Panc1 (cell line): ENCODE measurements at regions not wholly inside any gene's neighbourhood (a gene's known extent, or its start where the extent isn't known, plus 50 kb on each side); places are given as distances from the start of the nearest gene placed in this dataset.

Experiments
- ATAC-seq: fragments of 200-7000 bp; cut with Tn5 transposase; 2 replicates; pipeline ENCODE4 v1.9.1; 2020; ENCODE audit warnings: mild to moderate bottlenecking, moderate library complexity
- BruUV-seq: library from RNA; stranded (reverse); fragments of 400-500 nt; replicated peaks from 2 replicates; lab custom pipeline; 2021; lab: Mats Ljungman, UMichigan
- CTCF ChIA-PET: fragments of 300-600 bp; sonication (Branson Sonifier 250); formaldehyde crosslinking; loops from one replicate; lab custom pipeline; 2022; ENCODE audit warnings: antibody characterized with exemption; lab: Charles Lee
- POLR2A ChIA-PET: fragments of 300-600 bp; sonication (Branson Sonifier 250); formaldehyde crosslinking; loops from one replicate; lab custom pipeline; 2022; ENCODE audit warnings: antibody characterized with exemption; lab: Charles Lee
- DNase-seq: peaks from one replicate; pipeline ENCODE4 v3.0.0-alpha.2; 2010; ENCODE audit warnings: low read depth, low spot score
- H3K27ac ChIP-seq: 2 replicates; pipeline ENCODE4 v1.5.1; 2011; ENCODE audit warnings: mild to moderate bottlenecking, low read length, inconsistent platforms
- H3K27me3 ChIP-seq: fragments of 200-500 bp; sonication (Bioruptor generic); 2 replicates; pipeline ENCODE4 v1.6.0; 2014; ENCODE audit warnings: low read length, inconsistent platforms; ENCODE audit not compliant: control insufficient read depth, insufficient read depth
- H3K36me3 ChIP-seq: fragments of 200-500 bp; sonication (Bioruptor generic); 2 replicates; pipeline ENCODE4 v1.5.1; 2014; ENCODE audit warnings: inconsistent platforms, mild to moderate bottlenecking, low read length, moderate library complexity; ENCODE audit not compliant: control insufficient read depth, insufficient read depth
- H3K4me1 ChIP-seq: 2 replicates; pipeline ENCODE4 v1.5.1; 2011; ENCODE audit warnings: inconsistent platforms, mild to moderate bottlenecking, low read length, moderate library complexity; ENCODE audit not compliant: control insufficient read depth, insufficient read depth
- H3K4me3 ChIP-seq, 2 experiments: 2 replicates each; pipeline ENCODE4 v1.5.1; 2011 to 2012; ENCODE audit warnings: low read depth in 2 of 2, low read length in 2 of 2, mild to moderate bottlenecking in 2 of 2, inconsistent platforms in 1 of 2, moderate library complexity in 1 of 2
- H3K9me3 ChIP-seq: fragments of 200-500 bp; sonication (Bioruptor generic); 2 replicates; pipeline ENCODE4 v1.5.1; 2014; ENCODE audit warnings: low read depth, mild to moderate bottlenecking, inconsistent platforms, low read length, moderate library complexity; ENCODE audit not compliant: control insufficient read depth, insufficient read depth
- POLR2AphosphoS5 ChIP-seq: IDR thresholded peaks from 2 replicates; pipeline ENCODE4 v1.6.1; 2012; ENCODE audit warnings: mild to moderate bottlenecking, low read depth, low read length, moderate library complexity
- REST ChIP-seq, 2 experiments: IDR thresholded peaks; 2 replicates each; pipeline ENCODE4 v1.6.1; 2011 to 2012; ENCODE audit warnings: low read depth in 2 of 2, control low read depth in 1 of 2, low read length in 1 of 2, mild to moderate bottlenecking in 1 of 2, moderate library complexity in 1 of 2; ENCODE audit not compliant: insufficient read depth in 1 of 2
- SIN3A ChIP-seq: IDR thresholded peaks from 2 replicates; pipeline ENCODE4 v1.6.1; 2012; ENCODE audit warnings: low read depth, mild to moderate bottlenecking, low read length, moderate library complexity, borderline replicate concordance; ENCODE audit not compliant: insufficient read depth
- TCF7L2 ChIP-seq: IDR thresholded peaks from 2 replicates; pipeline ENCODE4 v1.6.1; 2011; ENCODE audit warnings: mild to moderate bottlenecking, low read depth, low read length, inconsistent platforms
- in situ Hi-C: cut with HindIII; loops from 2 replicates; pipeline ENCODE4 v1.10.0; 2016; ENCODE audit warnings: low sequenced_read_pairs, low pct_unique_long_range_greater_than_20kb
- intact Hi-C: fragments of 100-400 bp; cut with micrococcal nuclease; formaldehyde crosslinking; loops from one replicate; pipeline ENCODE4 v1.10.0; 2022; ENCODE audit not compliant: unreplicated experiment
- TF ChIP-seq, protein P1 (sequence below): fragments of 450-650 bp; IDR thresholded peaks from 2 replicates; pipeline ENCODE4 v1.5.1; 2017; ENCODE audit warnings: mild to moderate bottlenecking

GRCh38 chr12:41122894-41123293 is 65.2 kb upstream of the PDZRN4 start:
- Histone ChIP-seq H3K4me3 (no peak overlapping the region), H3K27me3 (no peaks in the 10 kb centered on the region), H3K4me1 (no peaks in the 10 kb centered on the region), H3K36me3 (no peaks in the 10 kb centered on the region), H3K9me3 (no peaks in the 10 kb centered on the region), H3K27ac (no peak overlapping the region)
- POLR2A ChIA-PET: no interaction called here
- intact Hi-C loops: no loop called here
- ATAC-seq: no peak
- CTCF ChIA-PET: no interaction called here
- in situ Hi-C loops: no loop called here
- TF ChIP-seq TCF7L2 (no peak), SIN3A (no peak), POLR2AphosphoS5 (no peak), REST (IDR thresholded peaks at IDR 0.05; ENCODE audit: insufficient read depth in 1 of 2, low read depth in 2 of 2, low read length in 1 of 2) (no peak)
- TF ChIP-seq, protein P1, sequence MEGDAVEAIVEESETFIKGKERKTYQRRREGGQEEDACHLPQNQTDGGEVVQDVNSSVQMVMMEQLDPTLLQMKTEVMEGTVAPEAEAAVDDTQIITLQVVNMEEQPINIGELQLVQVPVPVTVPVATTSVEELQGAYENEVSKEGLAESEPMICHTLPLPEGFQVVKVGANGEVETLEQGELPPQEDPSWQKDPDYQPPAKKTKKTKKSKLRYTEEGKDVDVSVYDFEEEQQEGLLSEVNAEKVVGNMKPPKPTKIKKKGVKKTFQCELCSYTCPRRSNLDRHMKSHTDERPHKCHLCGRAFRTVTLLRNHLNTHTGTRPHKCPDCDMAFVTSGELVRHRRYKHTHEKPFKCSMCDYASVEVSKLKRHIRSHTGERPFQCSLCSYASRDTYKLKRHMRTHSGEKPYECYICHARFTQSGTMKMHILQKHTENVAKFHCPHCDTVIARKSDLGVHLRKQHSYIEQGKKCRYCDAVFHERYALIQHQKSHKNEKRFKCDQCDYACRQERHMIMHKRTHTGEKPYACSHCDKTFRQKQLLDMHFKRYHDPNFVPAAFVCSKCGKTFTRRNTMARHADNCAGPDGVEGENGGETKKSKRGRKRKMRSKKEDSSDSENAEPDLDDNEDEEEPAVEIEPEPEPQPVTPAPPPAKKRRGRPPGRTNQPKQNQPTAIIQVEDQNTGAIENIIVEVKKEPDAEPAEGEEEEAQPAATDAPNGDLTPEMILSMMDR: no peak
- DNase-seq: no peak
- no TSS peak for BruUV-seq

- no peaks in the 10 kb centered on the region for H3K9me3 ChIP-seq
- no peak overlapping the region for H3K4me3 ChIP-seq
- DNase-seq (no peak), ATAC-seq (no peak)
- intact Hi-C loops: no loop called here
- in situ Hi-C loops: no loop called here
- no TSS peak for BruUV-seq
- H3K36me3 ChIP-seq: no peaks in the 10 kb centered on the region
- POLR2A ChIA-PET: no interaction called here
- no peaks in the 10 kb centered on the region for H3K4me1 ChIP-seq
- CTCF ChIA-PET: interaction anchor here (0.6 kb wide), 1 partner anchor 48 kb away, joined by 3 read pairs; no protein-coding TSS in a partner anchor
- no peak overlapping the region for H3K27ac ChIP-seq
- no peaks in the 10 kb centered on the region for H3K27me3 ChIP-seq
- no peak for TF ChIP-seq POLR2AphosphoS5
- TF ChIP-seq TCF7L2: no peak
- TF ChIP-seq REST (IDR thresholded peaks at IDR 0.05; ENCODE audit: insufficient read depth in 1 of 2, low read depth in 2 of 2, low read length in 1 of 2): no peak
- TF ChIP-seq SIN3A: no peak
- TF ChIP-seq, protein P1: no peak
These were observed 64.2 kb upstream of the PDZRN4 start for GRCh38 chr12:41123871-41124270.
